GM18951 (cell line): ENCODE measurements at regions not wholly inside any gene's neighbourhood (a gene's known extent, or its start where the extent isn't known, plus 50 kb on each side); places are given as distances from the start of the nearest gene placed in this dataset.

Experiments used
- POLR2A ChIP-seq: IDR thresholded peaks from 4 replicates; pipeline ENCODE4 v1.6.1; 2011; ENCODE audit warnings: mild to moderate bottlenecking; ENCODE audit not compliant: insufficient read length, insufficient read depth; ENCODE audit errors: extremely low read depth
- in situ Hi-C: fragments of 300-500 bp; cut with MboI; formaldehyde crosslinking; loops from one replicate; pipeline ENCODE4 v1.12.0; 2022; ENCODE audit warnings: low sequenced_read_pairs, mixed read lengths, inconsistent platforms; ENCODE audit not compliant: unreplicated experiment

GRCh38 chr6:137793805-137794515 lies 73.1 kb upstream of the TNFAIP3 start:
- no peak for TF ChIP-seq POLR2A

GRCh38 chr6:137794516-137795201 lies 72.4 kb upstream of the TNFAIP3 start:
- in situ Hi-C loops, result no loop called here
- no peak for TF ChIP-seq POLR2A

More at GRCh38 chr6:137793805-137794515, 73.1 kb upstream of the TNFAIP3 start:
- in situ Hi-C loops, result no loop called here

GRCh38 chr6:137795501-137795900 lies 71.6 kb upstream of the TNFAIP3 start:
- in situ Hi-C loops, result no loop called here

GRCh38 chr6:137798261-137798660 lies 68.8 kb upstream of the TNFAIP3 start:
- no peak for TF ChIP-seq POLR2A

More at GRCh38 chr6:137795501-137795900, 71.6 kb upstream of the TNFAIP3 start:
- TF ChIP-seq POLR2A, result no peak

GRCh38 chr6:137798846-137799245 lies 68.2 kb upstream of the TNFAIP3 start:
- in situ Hi-C loops, result no loop called here

More at GRCh38 chr6:137798261-137798660, 68.8 kb upstream of the TNFAIP3 start:
- in situ Hi-C loops, result no loop called here

GRCh38 chr6:137799950-137800568 lies 67.0 kb upstream of the TNFAIP3 start:
- in situ Hi-C loops, result no loop called here
- no peak for TF ChIP-seq POLR2A

More at GRCh38 chr6:137798846-137799245, 68.2 kb upstream of the TNFAIP3 start:
- TF ChIP-seq POLR2A, result no peak

GRCh38 chr6:137800762-137801161 lies 66.3 kb upstream of the TNFAIP3 start:
- TF ChIP-seq POLR2A, result no peak
- in situ Hi-C loops, result no loop called here

- in situ Hi-C loops, result no loop called here
Observed at GRCh38 chr6:137801352-137802114, 65.5 kb upstream of the TNFAIP3 start.

GRCh38 chr6:137802408-137803182 lies 64.5 kb upstream of the TNFAIP3 start:
- in situ Hi-C loops, result no loop called here

More at GRCh38 chr6:137801352-137802114, 65.5 kb upstream of the TNFAIP3 start:
- TF ChIP-seq POLR2A, result no peak

GRCh38 chr6:137804637-137805036 lies 62.4 kb upstream of the TNFAIP3 start:
- in situ Hi-C loops, result no loop called here
- TF ChIP-seq POLR2A, result no peak

More at GRCh38 chr6:137802408-137803182, 64.5 kb upstream of the TNFAIP3 start:
- no peak for TF ChIP-seq POLR2A

- in situ Hi-C loops, result no loop called here
- no peak for TF ChIP-seq POLR2A
Observed at GRCh38 chr6:137805622-137806021, 61.4 kb upstream of the TNFAIP3 start.
